Glutamatergic neuron (in vitro differentiated cells): ENCODE measurements at regions not wholly inside any gene's neighbourhood (a gene's known extent, or its start where the extent isn't known, plus 50 kb on each side); places are given as distances from the start of the nearest gene placed in this dataset.
A peak's percentile ranks its signal among the peaks of the same experiment; 100 is the strongest.

ENCODE experiments used
- DNase-seq: peaks from one replicate; pipeline ENCODE4 v3.0.0; 2022
- H3K27ac Mint-ChIP-seq: one replicate; pipeline ENCODE4 v1.8.0; 2020; ENCODE audit warnings: mild to moderate bottlenecking, mixed read lengths, inconsistent platforms; ENCODE audit not compliant: unreplicated experiment
- H3K27me3 Mint-ChIP-seq: one replicate; pipeline ENCODE4 v1.8.0; 2020; ENCODE audit warnings: mild to moderate bottlenecking, moderate library complexity, mixed read lengths, inconsistent platforms; ENCODE audit not compliant: unreplicated experiment
- H3K36me3 Mint-ChIP-seq: one replicate; pipeline ENCODE4 v1.8.0; 2020; ENCODE audit warnings: mild to moderate bottlenecking, mixed read lengths, inconsistent platforms; ENCODE audit not compliant: unreplicated experiment
- H3K4me1 Mint-ChIP-seq: one replicate; pipeline ENCODE4 v1.8.0; 2020; ENCODE audit warnings: mild to moderate bottlenecking, low read depth, mixed read lengths, inconsistent platforms; ENCODE audit not compliant: unreplicated experiment
- H3K4me3 Mint-ChIP-seq: one replicate; pipeline ENCODE4 v1.8.0; 2020; ENCODE audit warnings: mild to moderate bottlenecking, mixed read lengths, inconsistent platforms; ENCODE audit not compliant: unreplicated experiment
- H3K9me3 Mint-ChIP-seq: one replicate; pipeline ENCODE4 v1.8.0; 2020; ENCODE audit warnings: mild to moderate bottlenecking, moderate library complexity, mixed read lengths, inconsistent platforms; ENCODE audit not compliant: unreplicated experiment
- CTCF ChIP-seq: fragments of 200-600 bp; sonication (generic); IDR thresholded peaks from one replicate; pipeline ENCODE4 v1.5.0; 2021; ENCODE audit not compliant: partially characterized antibody, unreplicated experiment

GRCh38 chr6:71373943-71374342 lies 85.3 kb downstream of the OGFRL1 start:
- Mint-ChIP-seq H3K9me3 (no peaks in the 10 kb centered on the region), H3K36me3 (no peaks in the 10 kb centered on the region), H3K4me1 (no peaks in the 10 kb centered on the region), H3K27me3 (no peaks in the 10 kb centered on the region), H3K27ac (no peak overlapping the region), H3K4me3 (no peak overlapping the region)
- TF ChIP-seq CTCF = no peak
- DNase-seq = no peak

GRCh38 chr6:71375676-71376075 lies 87.1 kb downstream of the OGFRL1 start:
- Mint-ChIP-seq H3K9me3 (peaks cover 2% of the 10 kb centered on the region), H3K4me3 (no peak overlapping the region), H3K4me1 (peaks cover 2% of the 10 kb centered on the region), H3K27ac (no peak overlapping the region), H3K27me3 (peaks cover 3% of the 10 kb centered on the region), H3K36me3 (no peaks in the 10 kb centered on the region)
- no peak for DNase-seq
- TF ChIP-seq CTCF = no peak

- Mint-ChIP-seq H3K4me3 (no peak overlapping the region), H3K4me1 (peaks cover 7% of the 10 kb centered on the region), H3K27me3 (peaks cover 3% of the 10 kb centered on the region), H3K9me3 (peaks cover 2% of the 10 kb centered on the region), H3K27ac (no peak overlapping the region), H3K36me3 (no peaks in the 10 kb centered on the region)
- DNase-seq = no peak
- TF ChIP-seq CTCF = no peak
Observed at GRCh38 chr6:71376830-71377229, 88.2 kb downstream of the OGFRL1 start.

GRCh38 chr6:71383476-71383875 lies 94.9 kb downstream of the OGFRL1 start:
- no peak for DNase-seq
- H3K4me3 Mint-ChIP-seq = no peak overlapping the region
- no peaks in the 10 kb centered on the region for H3K36me3 Mint-ChIP-seq
- no peak overlapping the region for H3K27ac Mint-ChIP-seq
- peaks cover 2% of the 10 kb centered on the region for H3K9me3 Mint-ChIP-seq
- TF ChIP-seq CTCF = no peak
- H3K27me3 Mint-ChIP-seq = peaks cover 3% of the 10 kb centered on the region
- H3K4me1 Mint-ChIP-seq = peaks cover 16% of the 10 kb centered on the region

GRCh38 chr6:71383901-71384489 lies 95.4 kb downstream of the OGFRL1 start:
- Mint-ChIP-seq H3K4me3 (no peak overlapping the region), H3K9me3 (peaks cover 2% of the 10 kb centered on the region), H3K36me3 (no peaks in the 10 kb centered on the region), H3K4me1 (peaks cover 20% of the 10 kb centered on the region), H3K27ac (no peak overlapping the region), H3K27me3 (peaks cover 3% of the 10 kb centered on the region)
- peak; percentile 82 for TF ChIP-seq CTCF
- DNase-seq = no peak
